Activated CD4-positive, alpha-beta memory T cell treated with anti-CD3 and anti-CD28 coated beads for 36 hours (primary cell): ENCODE measurements at regions not wholly inside any gene's neighbourhood (a gene's known extent, or its start where the extent isn't known, plus 50 kb on each side); places are given as distances from the start of the nearest gene placed in this dataset.

Experiments used
- CTCF ChIA-PET: fragments of 350-600 bp; sonication (Branson Sonifier 250); formaldehyde crosslinking; loops from one replicate; lab custom pipeline; 2021; ENCODE audit warnings: antibody characterized with exemption, inconsistent platforms; lab: Charles Lee
- POLR2A ChIA-PET: fragments of 350-600 bp; sonication (Branson Sonifier 250); formaldehyde crosslinking; loops from one replicate; lab custom pipeline; 2021; ENCODE audit warnings: antibody characterized with exemption; lab: Charles Lee
- DNase-seq: peaks from one replicate; pipeline ENCODE4 v3.0.0-alpha.2; 2020
- H3K27ac Mint-ChIP-seq: one replicate; pipeline ENCODE4 v1.8.0; 2021; ENCODE audit warnings: mixed read lengths
- H3K27me3 Mint-ChIP-seq: one replicate; pipeline ENCODE4 v1.8.0; 2021; ENCODE audit warnings: mixed read lengths
- H3K36me3 Mint-ChIP-seq: one replicate; pipeline ENCODE4 v1.8.0; 2021; ENCODE audit warnings: mixed read lengths
- H3K4me1 Mint-ChIP-seq: one replicate; pipeline ENCODE4 v1.8.0; 2021; ENCODE audit warnings: low read depth, mixed read lengths
- H3K4me3 Mint-ChIP-seq: one replicate; pipeline ENCODE4 v1.8.0; 2021; ENCODE audit warnings: mild to moderate bottlenecking, mixed read lengths
- H3K9me3 Mint-ChIP-seq: one replicate; pipeline ENCODE4 v1.8.0; 2021; ENCODE audit warnings: mixed read lengths
- intact Hi-C: fragments of 100-400 bp; cut with micrococcal nuclease; formaldehyde crosslinking; loops from one replicate; pipeline ENCODE4 v1.15.1; 2023

DNA sequence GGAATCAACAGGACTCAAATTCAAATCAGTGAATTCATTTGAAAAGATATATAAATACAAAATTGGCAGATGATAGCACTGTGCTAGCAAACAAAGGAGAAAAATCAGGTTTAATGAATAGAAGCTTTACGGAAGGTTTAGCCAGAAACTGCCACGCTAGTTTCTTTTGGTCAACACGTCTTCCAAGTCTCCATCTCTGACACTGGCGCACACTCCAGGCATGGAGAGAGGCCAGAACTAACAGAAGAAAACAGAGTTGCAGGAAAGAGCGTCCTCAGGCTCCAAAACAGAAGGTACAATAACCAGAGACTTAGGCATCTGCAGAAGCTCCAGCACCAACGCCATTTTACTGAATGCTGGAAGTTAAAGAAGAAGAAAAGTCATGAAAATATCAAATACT lies 497.3 kb upstream of the FRG1 start:
- Mint-ChIP-seq H3K4me3 (no peak overlapping the region), H3K36me3 (no peaks in the 10 kb centered on the region), H3K27ac (no peak overlapping the region), H3K27me3 (no peaks in the 10 kb centered on the region), H3K4me1 (no peaks in the 10 kb centered on the region), H3K9me3 (no peaks in the 10 kb centered on the region)
- intact Hi-C loops = no loop called here
- DNase-seq = no peak
- ChIA-PET CTCF (no interaction called here), POLR2A (no interaction called here)

GRCh38 chr4:189445613-189446012 lies 495.1 kb upstream of the FRG1 start:
- intact Hi-C loops = no loop called here
- no peaks in the 10 kb centered on the region for H3K9me3 Mint-ChIP-seq
- ChIA-PET POLR2A (no interaction called here), CTCF (no interaction called here)
- H3K36me3 Mint-ChIP-seq = no peaks in the 10 kb centered on the region
- no peak for DNase-seq
- H3K4me3 Mint-ChIP-seq = no peak overlapping the region
- no peaks in the 10 kb centered on the region for H3K4me1 Mint-ChIP-seq
- H3K27me3 Mint-ChIP-seq = no peaks in the 10 kb centered on the region
- no peak overlapping the region for H3K27ac Mint-ChIP-seq

GRCh38 chr4:189463734-189464133 lies 476.9 kb upstream of the FRG1 start:
- DNase-seq = no peak
- Mint-ChIP-seq H3K4me1 (no peaks in the 10 kb centered on the region), H3K36me3 (no peaks in the 10 kb centered on the region), H3K4me3 (no peak overlapping the region), H3K27ac (no peak overlapping the region), H3K27me3 (no peaks in the 10 kb centered on the region), H3K9me3 (peaks cover 22% of the 10 kb centered on the region)
- intact Hi-C loops = no loop called here
- CTCF ChIA-PET = no interaction called here
- POLR2A ChIA-PET = no interaction called here

DNA sequence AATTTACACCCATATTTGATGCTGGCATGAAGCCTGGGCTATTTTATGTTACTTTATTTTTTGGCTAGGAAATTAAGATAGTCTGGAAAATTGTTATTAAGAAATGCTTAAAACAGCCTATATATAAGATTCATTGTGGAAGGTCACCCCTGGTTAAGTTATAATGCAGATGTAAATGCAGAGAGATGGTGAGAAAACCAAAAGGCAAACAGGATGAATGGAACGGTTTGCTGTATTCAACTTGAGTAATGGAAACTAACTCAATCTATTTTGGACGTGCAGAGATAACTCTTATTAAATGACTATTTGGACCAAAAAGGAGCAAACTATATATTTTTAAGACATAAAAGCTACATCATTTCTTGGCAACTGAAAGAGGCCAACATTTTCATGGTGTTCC lies 446.3 kb upstream of the FRG1 start:
- Mint-ChIP-seq H3K36me3 (peaks cover 2% of the 10 kb centered on the region), H3K4me1 (no peaks in the 10 kb centered on the region), H3K9me3 (peaks cover 7% of the 10 kb centered on the region), H3K4me3 (no peak overlapping the region), H3K27me3 (no peaks in the 10 kb centered on the region), H3K27ac (no peak overlapping the region)
- intact Hi-C loops = no loop called here
- ChIA-PET POLR2A (no interaction called here), CTCF (no interaction called here)
- DNase-seq = no peak

GRCh38 chr4:189497516-189497915 lies 443.2 kb upstream of the FRG1 start:
- Mint-ChIP-seq H3K9me3 (peaks cover under 1% of the 10 kb centered on the region), H3K4me3 (no peak overlapping the region), H3K27me3 (no peaks in the 10 kb centered on the region)

GRCh38 chr4:189497996-189498395 lies 442.7 kb upstream of the FRG1 start:
- no peaks in the 10 kb centered on the region for H3K9me3 Mint-ChIP-seq
- DNase-seq = no peak
- H3K27ac Mint-ChIP-seq = no peak overlapping the region
- H3K4me3 Mint-ChIP-seq = no peak overlapping the region
- no peaks in the 10 kb centered on the region for H3K36me3 Mint-ChIP-seq
- ChIA-PET CTCF (no interaction called here), POLR2A (no interaction called here)
- H3K4me1 Mint-ChIP-seq = no peaks in the 10 kb centered on the region
- intact Hi-C loops = no loop called here
- H3K27me3 Mint-ChIP-seq = no peaks in the 10 kb centered on the region

More at GRCh38 chr4:189497516-189497915, 443.2 kb upstream of the FRG1 start:
- ChIA-PET POLR2A (no interaction called here), CTCF (no interaction called here)
- Mint-ChIP-seq H3K36me3 (no peaks in the 10 kb centered on the region), H3K27ac (no peak overlapping the region), H3K4me1 (no peaks in the 10 kb centered on the region)
- intact Hi-C loops = no loop called here
- DNase-seq = no peak

DNA sequence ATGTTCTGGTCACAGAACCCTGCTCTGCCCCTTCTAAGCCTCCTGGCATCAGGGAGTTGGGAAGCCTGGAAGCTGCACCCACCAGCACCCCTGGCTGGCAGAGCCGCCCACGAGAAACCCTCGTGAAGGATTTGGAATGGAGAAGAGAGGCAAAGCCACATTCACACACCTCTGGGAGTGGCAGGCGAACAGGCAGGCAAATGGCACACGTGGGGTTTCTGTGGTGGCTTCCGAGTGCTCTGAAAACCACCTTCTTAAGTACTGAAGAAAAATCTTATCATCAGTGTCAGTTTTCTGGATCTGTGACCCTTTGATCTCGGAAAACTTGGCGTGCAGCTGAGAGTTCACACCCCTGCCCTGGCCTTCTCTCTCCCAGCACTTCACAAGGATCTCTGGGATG lies 442.2 kb upstream of the FRG1 start:
- Mint-ChIP-seq H3K4me1 (no peaks in the 10 kb centered on the region), H3K27me3 (no peaks in the 10 kb centered on the region), H3K27ac (no peak overlapping the region), H3K9me3 (no peaks in the 10 kb centered on the region), H3K4me3 (no peak overlapping the region), H3K36me3 (no peaks in the 10 kb centered on the region)
- intact Hi-C loops = no loop called here
- DNase-seq = no peak
- ChIA-PET POLR2A (no interaction called here), CTCF (no interaction called here)

DNA sequence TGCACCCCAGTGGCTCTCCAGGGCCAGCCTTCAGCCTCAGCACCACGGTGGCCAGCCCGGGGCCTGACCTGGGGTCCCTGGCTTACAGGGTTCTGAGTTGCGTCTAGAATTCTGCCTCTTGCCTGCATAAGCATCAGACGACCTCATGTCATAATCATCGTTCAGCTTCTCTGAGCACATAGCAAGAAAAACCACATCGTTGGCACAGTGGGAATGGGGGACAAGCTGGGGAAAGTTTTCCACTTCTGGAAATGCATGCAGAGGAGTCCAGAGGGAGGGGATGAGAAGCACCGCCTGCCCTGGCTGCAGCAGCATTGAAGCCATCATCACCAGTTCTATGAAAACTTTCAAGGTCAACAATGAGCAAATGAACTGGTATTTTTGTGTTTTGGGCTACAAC lies 441.0 kb upstream of the FRG1 start:
- CTCF ChIA-PET = no interaction called here
- intact Hi-C loops = no loop called here
- Mint-ChIP-seq H3K27me3 (no peaks in the 10 kb centered on the region), H3K4me1 (no peaks in the 10 kb centered on the region), H3K9me3 (no peaks in the 10 kb centered on the region), H3K36me3 (no peaks in the 10 kb centered on the region), H3K4me3 (no peak overlapping the region), H3K27ac (no peak overlapping the region)
- no peak for DNase-seq
- POLR2A ChIA-PET = no interaction called here

GRCh38 chr4:189500970-189501369 lies 439.7 kb upstream of the FRG1 start:
- H3K27ac Mint-ChIP-seq = no peak overlapping the region
- H3K27me3 Mint-ChIP-seq = no peaks in the 10 kb centered on the region
- intact Hi-C loops = no loop called here
- no peak overlapping the region for H3K4me3 Mint-ChIP-seq
- POLR2A ChIA-PET = no interaction called here
- no peaks in the 10 kb centered on the region for H3K36me3 Mint-ChIP-seq
- CTCF ChIA-PET = no interaction called here
- H3K9me3 Mint-ChIP-seq = no peaks in the 10 kb centered on the region
- no peaks in the 10 kb centered on the region for H3K4me1 Mint-ChIP-seq
- DNase-seq = no peak

DNA sequence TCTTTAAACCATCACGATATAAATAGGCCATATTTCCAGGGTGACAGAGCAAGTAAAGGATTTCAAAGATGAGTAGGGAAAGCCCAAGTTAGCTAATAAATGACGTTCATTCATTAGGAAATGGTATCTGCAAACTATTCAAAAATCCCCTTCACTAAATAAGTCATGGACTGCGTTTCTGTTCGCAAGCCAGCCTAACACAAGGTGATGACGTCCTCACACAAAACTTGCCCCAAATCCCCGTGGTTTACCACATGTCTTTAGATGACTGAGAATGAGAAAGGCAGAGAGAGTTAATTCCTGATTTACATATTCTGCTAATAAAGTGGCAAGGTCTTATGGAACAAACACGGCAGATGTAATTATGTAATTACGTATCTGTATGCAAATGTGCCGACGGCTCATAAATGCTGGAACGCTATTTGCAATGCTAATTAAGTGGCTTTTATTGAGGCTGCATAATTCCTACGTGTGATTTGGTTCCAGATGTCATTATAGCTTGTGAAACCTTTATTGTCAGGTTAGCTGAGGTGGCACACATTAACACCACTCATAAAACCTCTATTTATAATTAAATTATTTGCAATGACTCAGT lies 437.7 kb upstream of the FRG1 start:
- Mint-ChIP-seq H3K4me1 (no peaks in the 10 kb centered on the region), H3K27ac (no peak overlapping the region), H3K4me3 (no peak overlapping the region), H3K36me3 (no peaks in the 10 kb centered on the region), H3K9me3 (no peaks in the 10 kb centered on the region), H3K27me3 (no peaks in the 10 kb centered on the region)
- no peak for DNase-seq
- CTCF ChIA-PET = no interaction called here
- POLR2A ChIA-PET = no interaction called here
- intact Hi-C loops = no loop called here

DNA sequence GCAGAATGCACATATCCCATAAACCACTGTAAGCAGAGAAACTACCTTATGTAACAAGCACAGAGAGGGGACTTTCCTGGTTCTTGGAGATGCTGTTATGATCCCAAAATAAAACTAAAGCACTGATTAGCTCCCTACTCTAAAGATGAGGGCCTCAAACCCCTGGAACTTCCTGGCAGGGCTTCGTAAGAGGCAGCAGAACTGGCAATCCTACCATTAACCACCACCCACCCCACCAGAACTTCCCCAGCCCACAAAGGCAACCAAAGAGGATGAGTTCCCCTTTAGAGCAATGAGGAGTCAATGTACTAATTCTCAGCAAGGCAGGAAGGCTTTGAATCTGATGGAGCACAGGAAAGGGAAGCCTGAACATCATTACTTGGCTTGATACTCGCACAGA lies 436.5 kb upstream of the FRG1 start:
- H3K4me3 Mint-ChIP-seq = no peak overlapping the region
- no peaks in the 10 kb centered on the region for H3K9me3 Mint-ChIP-seq
- ChIA-PET POLR2A (no interaction called here), CTCF (no interaction called here)
- DNase-seq = no peak
- H3K4me1 Mint-ChIP-seq = no peaks in the 10 kb centered on the region
- no peak overlapping the region for H3K27ac Mint-ChIP-seq
- intact Hi-C loops = no loop called here
- no peaks in the 10 kb centered on the region for H3K27me3 Mint-ChIP-seq
- no peaks in the 10 kb centered on the region for H3K36me3 Mint-ChIP-seq

- H3K36me3 Mint-ChIP-seq = no peaks in the 10 kb centered on the region
- H3K9me3 Mint-ChIP-seq = peaks cover 1% of the 10 kb centered on the region
- H3K4me3 Mint-ChIP-seq = no peak overlapping the region
- no peaks in the 10 kb centered on the region for H3K4me1 Mint-ChIP-seq
- POLR2A ChIA-PET = no interaction called here
- no peaks in the 10 kb centered on the region for H3K27me3 Mint-ChIP-seq
- no peak overlapping the region for H3K27ac Mint-ChIP-seq
- CTCF ChIA-PET = no interaction called here
- no peak for DNase-seq
- intact Hi-C loops = no loop called here
Measured at GRCh38 chr4:189505380-189505779, 435.3 kb upstream of the FRG1 start.

GRCh38 chr4:189506080-189506479 lies 434.6 kb upstream of the FRG1 start:
- H3K36me3 Mint-ChIP-seq = no peaks in the 10 kb centered on the region
- H3K4me1 Mint-ChIP-seq = no peaks in the 10 kb centered on the region
- DNase-seq = no peak
- POLR2A ChIA-PET = no interaction called here
- H3K27me3 Mint-ChIP-seq = no peaks in the 10 kb centered on the region
- H3K4me3 Mint-ChIP-seq = no peak overlapping the region
- H3K9me3 Mint-ChIP-seq = peaks cover 2% of the 10 kb centered on the region
- intact Hi-C loops = no loop called here
- no peak overlapping the region for H3K27ac Mint-ChIP-seq
- CTCF ChIA-PET = no interaction called here
